ENCODE measurements at regions not wholly inside any gene's neighbourhood (a gene's known extent, or its start where the extent isn't known, plus 50 kb on each side); places are given as distances from the start of the nearest gene placed in this dataset.
A peak's percentile ranks its signal among the peaks of the same experiment; 100 is the strongest.

- TF ChIP-seq CTCF (IDR thresholded peaks at IDR 0.05): peak; percentile 24 to 61 (median 42)
- TF ChIP-seq POLR2A (IDR thresholded peaks at IDR 0.05): no peak
Measured at GRCh38 chr4:33060674-33061542, 2340.7 kb downstream of the PCDH7 start.

Data from adrenal gland (tissue), 5 donors.